Fibroblast of skin of scalp (primary cell): ENCODE measurements at regions not wholly inside any gene's neighbourhood (a gene's known extent, or its start where the extent isn't known, plus 50 kb on each side); places are given as distances from the start of the nearest gene placed in this dataset.
"Not testable (repeated sequence)": the region's sequence is repeated elsewhere in the genome, so short reads cannot be mapped to it uniquely, and the experiment has no call there.

Source experiments
- DNase-seq: peaks from one replicate; pipeline ENCODE4 v3.0.0-alpha.2; 2013

GRCh38 chrY:18599606-18600005 lies 53.1 kb downstream of the HSFY1 start:
- DNase-seq = not testable (repeated sequence)

- DNase-seq = not testable (repeated sequence)
Measured at GRCh38 chrY:18601287-18601686, 54.8 kb downstream of the HSFY1 start.

GRCh38 chrY:18606251-18606650 lies 59.7 kb downstream of the HSFY1 start:
- DNase-seq = not testable (repeated sequence)

- DNase-seq = not testable (repeated sequence)
Measured at GRCh38 chrY:18608205-18608604, 61.7 kb downstream of the HSFY1 start.

- not testable (repeated sequence) for DNase-seq
Measured at GRCh38 chrY:18615809-18616208, 69.3 kb downstream of the HSFY1 start.

- not testable (repeated sequence) for DNase-seq
Measured at GRCh38 chrY:18629805-18630516, 83.4 kb downstream of the HSFY1 start.

GRCh38 chrY:18630571-18630970 lies 84.1 kb downstream of the HSFY1 start:
- not testable (repeated sequence) for DNase-seq

- DNase-seq = not testable (repeated sequence)
Measured at GRCh38 chrY:18631610-18632009, 85.1 kb downstream of the HSFY1 start.

GRCh38 chrY:18650746-18651145 lies 104.2 kb downstream of the HSFY1 start:
- no peak for DNase-seq

- DNase-seq = no peak
Measured at GRCh38 chrY:18664559-18664958, 109.0 kb downstream of the HSFY2 start.

- DNase-seq = peak; percentile 11
Measured at GRCh38 chrY:18669790-18670189, 103.7 kb downstream of the HSFY2 start.

- DNase-seq = no peak
Measured at GRCh38 chrY:18671970-18672369, 101.6 kb downstream of the HSFY2 start.

- DNase-seq = not testable (repeated sequence)
Measured at GRCh38 chrY:18686027-18686426, 87.5 kb downstream of the HSFY2 start.

- not testable (repeated sequence) for DNase-seq
Measured at GRCh38 chrY:18688362-18688761, 85.2 kb downstream of the HSFY2 start.

GRCh38 chrY:18689420-18689819 lies 84.1 kb downstream of the HSFY2 start:
- not testable (repeated sequence) for DNase-seq

- not testable (repeated sequence) for DNase-seq
Measured at GRCh38 chrY:18689890-18690593, 83.5 kb downstream of the HSFY2 start.

- DNase-seq = not testable (repeated sequence)
Measured at GRCh38 chrY:18696788-18697187, 76.7 kb downstream of the HSFY2 start.

GRCh38 chrY:18704198-18704597 lies 69.3 kb downstream of the HSFY2 start:
- DNase-seq = not testable (repeated sequence)

- not testable (repeated sequence) for DNase-seq
Measured at GRCh38 chrY:18711785-18712184, 61.8 kb downstream of the HSFY2 start.

GRCh38 chrY:18713760-18714159 lies 59.8 kb downstream of the HSFY2 start:
- not testable (repeated sequence) for DNase-seq

- DNase-seq = not testable (repeated sequence)
Measured at GRCh38 chrY:18718714-18719113, 54.8 kb downstream of the HSFY2 start.

- DNase-seq = not testable (repeated sequence)
Measured at GRCh38 chrY:18720395-18720794, 53.1 kb downstream of the HSFY2 start.
